ENCODE measurements at regions not wholly inside any gene's neighbourhood (a gene's known extent, or its start where the extent isn't known, plus 50 kb on each side); places are given as distances from the start of the nearest gene placed in this dataset.

DNA sequence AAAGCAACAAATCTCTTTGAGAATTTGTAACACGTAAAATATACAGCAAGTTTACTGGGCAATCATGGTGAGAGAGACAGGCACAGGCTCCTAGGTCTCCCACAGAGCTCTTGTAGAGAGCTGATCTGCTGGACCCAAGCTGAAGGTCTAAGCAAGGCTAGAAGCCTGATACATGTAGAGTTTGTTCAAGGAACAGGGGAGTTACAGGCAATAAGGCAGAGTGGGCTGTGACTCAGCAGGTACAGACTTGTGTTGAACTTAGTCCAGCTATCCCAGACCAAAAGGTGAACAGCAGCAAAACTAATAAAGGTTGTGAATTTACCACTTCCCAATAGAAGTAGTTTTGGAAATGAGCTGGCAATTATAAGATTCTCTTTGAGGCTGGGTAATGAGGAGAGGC, 273.6 kb downstream of the GRIN2B start:
- no peak for TF ChIP-seq CTCF (IDR thresholded peaks at IDR 0.05)
- DNase-seq (no peak), ATAC-seq (no peak)
- H3K36me3 ChIP-seq: no peaks in the 10 kb centered on the region
- no peak overlapping the region for H3K4me3 ChIP-seq
- no peaks in the 10 kb centered on the region for H3K4me1 ChIP-seq
- H3K27me3 ChIP-seq: no peaks in the 10 kb centered on the region
- no peaks in the 10 kb centered on the region for H3K9me3 ChIP-seq
- intact Hi-C loops (cut with DNase I): no loop called here
- no peak overlapping the region for H3K27ac ChIP-seq

DNA sequence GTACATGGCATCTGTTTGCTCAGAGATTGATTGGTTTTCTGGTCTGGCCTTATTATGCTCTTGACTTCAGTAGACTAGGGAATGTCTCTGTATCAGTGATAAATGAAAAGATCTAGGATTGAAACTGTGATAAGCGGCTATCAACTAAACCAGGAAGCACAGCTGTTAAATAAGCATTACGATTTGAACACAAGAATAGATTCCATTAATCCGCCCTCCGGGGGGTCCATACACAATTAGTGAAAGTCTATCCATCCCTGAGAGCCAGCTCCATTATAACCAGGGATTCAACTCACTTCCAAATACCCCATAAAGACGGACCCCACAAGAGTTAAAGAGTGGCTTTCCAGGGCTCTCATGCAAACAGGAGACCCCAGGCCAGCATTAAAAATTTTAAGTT, 279.0 kb downstream of the GRIN2B start:
- H3K27ac ChIP-seq: no peak overlapping the region
- intact Hi-C loops (cut with DNase I): no loop called here
- DNase-seq: no peak
- no peaks in the 10 kb centered on the region for H3K4me1 ChIP-seq
- no peak for TF ChIP-seq CTCF (IDR thresholded peaks at IDR 0.05)
- ATAC-seq: no peak
- no peaks in the 10 kb centered on the region for H3K36me3 ChIP-seq
- no peak overlapping the region for H3K4me3 ChIP-seq
- H3K27me3 ChIP-seq: no peaks in the 10 kb centered on the region
- H3K9me3 ChIP-seq: no peaks in the 10 kb centered on the region

DNA sequence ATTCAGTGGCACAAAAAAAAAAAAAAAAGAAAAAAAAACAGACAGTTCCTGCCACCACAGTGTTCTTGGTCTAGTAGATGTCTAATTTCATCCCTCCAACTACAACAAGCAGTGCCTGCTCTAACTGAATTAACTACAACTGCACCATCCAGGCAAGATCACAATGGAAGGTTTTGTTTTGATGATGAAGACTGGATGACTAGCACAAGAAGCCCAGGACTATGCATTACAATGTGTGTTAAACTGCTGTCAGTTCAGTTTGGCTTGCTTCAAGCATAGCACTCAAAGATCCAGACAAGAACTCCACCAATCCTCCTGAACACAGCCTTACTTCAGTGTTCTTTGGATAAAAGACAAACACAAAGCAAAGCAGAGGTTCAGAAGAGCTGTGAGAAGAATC, 279.9 kb downstream of the GRIN2B start:
- H3K9me3 ChIP-seq: no peaks in the 10 kb centered on the region
- no peaks in the 10 kb centered on the region for H3K4me1 ChIP-seq
- ATAC-seq: no peak
- no peak overlapping the region for H3K4me3 ChIP-seq
- intact Hi-C loops (cut with DNase I): no loop called here
- no peak for TF ChIP-seq CTCF (IDR thresholded peaks at IDR 0.05)
- H3K27ac ChIP-seq: no peak overlapping the region
- no peak for DNase-seq
- no peaks in the 10 kb centered on the region for H3K36me3 ChIP-seq
- no peaks in the 10 kb centered on the region for H3K27me3 ChIP-seq

DNA sequence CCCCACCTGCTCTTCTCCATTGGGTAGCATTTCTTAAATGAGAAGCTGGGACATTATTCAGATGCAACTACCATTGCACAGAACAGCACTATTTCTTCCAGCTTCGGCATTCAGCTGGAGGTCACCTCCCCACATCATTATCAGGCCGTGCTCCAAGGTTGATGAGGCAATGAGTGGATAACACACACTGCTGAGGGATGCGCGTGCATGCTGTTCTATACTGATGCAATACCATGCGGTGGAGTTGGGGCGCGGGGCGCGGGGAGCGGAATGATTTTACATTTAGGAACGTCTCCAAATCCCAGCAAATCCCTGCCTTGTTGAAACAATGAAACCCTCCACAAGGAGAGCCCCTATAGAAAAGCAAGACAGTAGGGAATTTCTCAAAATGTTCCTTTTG, 283.4 kb downstream of the GRIN2B start:
- no peak for DNase-seq
- intact Hi-C loops (cut with DNase I): no loop called here

DNA sequence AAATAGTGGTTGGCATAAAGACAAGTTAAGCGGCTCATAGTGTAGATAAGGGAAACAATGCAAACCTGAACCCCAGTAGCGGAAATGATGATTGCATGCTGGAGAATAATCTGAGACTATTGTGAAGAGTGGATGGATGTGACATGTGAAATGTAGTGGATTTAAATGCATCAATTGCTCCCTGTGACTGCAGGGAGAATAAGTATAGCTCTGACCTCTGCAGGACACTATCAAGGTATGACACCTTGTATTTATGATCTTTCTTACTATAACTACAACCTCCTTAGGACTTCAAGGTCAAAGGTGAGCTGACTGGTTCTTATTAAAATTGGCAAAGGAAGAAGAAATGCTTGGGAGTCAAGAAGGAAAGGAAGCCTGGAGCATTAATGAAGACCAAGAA, 285.6 kb downstream of the GRIN2B start:
- H3K9me3 ChIP-seq: no peaks in the 10 kb centered on the region
- no peak for ATAC-seq
- no peaks in the 10 kb centered on the region for H3K36me3 ChIP-seq
- intact Hi-C loops (cut with DNase I): no loop called here
- H3K27ac ChIP-seq: no peak overlapping the region
- peaks cover 0 to 4% of the 10 kb centered on the region in 2 donors for H3K27me3 ChIP-seq
- no peak for DNase-seq
- no peaks in the 10 kb centered on the region for H3K4me1 ChIP-seq
- no peak overlapping the region for H3K4me3 ChIP-seq
- no peak for TF ChIP-seq CTCF (IDR thresholded peaks at IDR 0.05)

More for the DNA sequence above, 283.4 kb downstream of the GRIN2B start:
- ATAC-seq: no peak
- peaks cover 0 to 4% of the 10 kb centered on the region in 2 donors for H3K27me3 ChIP-seq
- no peaks in the 10 kb centered on the region for H3K4me1 ChIP-seq
- no peak overlapping the region for H3K4me3 ChIP-seq
- H3K27ac ChIP-seq: no peak overlapping the region
- no peak for TF ChIP-seq CTCF (IDR thresholded peaks at IDR 0.05)
- H3K36me3 ChIP-seq: no peaks in the 10 kb centered on the region
- H3K9me3 ChIP-seq: no peaks in the 10 kb centered on the region
